OCI-LY1 (cell line): ENCODE measurements at regions not wholly inside any gene's neighbourhood (a gene's known extent, or its start where the extent isn't known, plus 50 kb on each side); places are given as distances from the start of the nearest gene placed in this dataset.

Experiments used
- H2AFZ ChIP-seq: fragments of 200-600 bp; sonication (generic), shearing (Covaris generic); 2 replicates; pipeline ENCODE4 v1.6.0; 2014; ENCODE audit warnings: antibody characterized with exemption, mild to moderate bottlenecking, low read length
- H3F3A ChIP-seq: fragments of 200-600 bp; sonication (generic), shearing (Covaris generic); 2 replicates; pipeline ENCODE4 v1.6.0; 2014; ENCODE audit warnings: mild to moderate bottlenecking, antibody characterized with exemption, low read length, moderate library complexity; ENCODE audit not compliant: insufficient read depth
- H3K27ac ChIP-seq: fragments of 200-600 bp; sonication (generic); 2 replicates; pipeline ENCODE4 v1.5.1; 2014; ENCODE audit warnings: low read length, mixed run types, mild to moderate bottlenecking, low read depth; ENCODE audit not compliant: poor library complexity, severe bottlenecking
- H3K27me3 ChIP-seq: fragments of 200-600 bp; sonication (generic); 2 replicates; pipeline ENCODE4 v1.6.0; 2014; ENCODE audit warnings: antibody characterized with exemption, mild to moderate bottlenecking, low read length, moderate library complexity; ENCODE audit not compliant: insufficient read depth
- H3K36me3 ChIP-seq: fragments of 200-600 bp; sonication (generic); 2 replicates; pipeline ENCODE4 v1.6.1; 2014; ENCODE audit warnings: mild to moderate bottlenecking, antibody characterized with exemption, low read length, moderate library complexity, mixed read lengths; ENCODE audit not compliant: insufficient read depth
- H3K4me1 ChIP-seq: fragments of 200-600 bp; sonication (generic); 2 replicates; pipeline ENCODE4 v1.5.1; 2014; ENCODE audit warnings: mild to moderate bottlenecking, low read length, moderate library complexity; ENCODE audit not compliant: insufficient read depth, severe bottlenecking
- H3K4me2 ChIP-seq: fragments of 200-600 bp; sonication (generic), shearing (Covaris generic); 2 replicates; pipeline ENCODE4 v1.6.1; 2014; ENCODE audit warnings: low read length
- H3K4me3 ChIP-seq: fragments of 200-600 bp; sonication (generic); 2 replicates; pipeline ENCODE4 v1.5.1; 2014; ENCODE audit warnings: low read length, low read depth, mild to moderate bottlenecking, mixed read lengths; ENCODE audit not compliant: poor library complexity, severe bottlenecking
- H3K79me2 ChIP-seq: fragments of 200-600 bp; shearing (Covaris generic); 2 replicates; pipeline ENCODE4 v1.6.1; 2016; ENCODE audit warnings: mixed run types, low read length, mixed read lengths; ENCODE audit not compliant: insufficient read depth
- H3K9ac ChIP-seq: fragments of 200-600 bp; sonication (generic), shearing (Covaris generic); 2 replicates; pipeline ENCODE4 v1.6.1; 2014; ENCODE audit warnings: mild to moderate bottlenecking, low read length, mixed read lengths
- H3K9me2 ChIP-seq: fragments of 200-600 bp; sonication (generic), shearing (Covaris generic); 2 replicates; pipeline ENCODE4 v1.6.1; 2014; ENCODE audit warnings: low read depth, mild to moderate bottlenecking, low read length, mixed read lengths
- H3K9me3 ChIP-seq: fragments of 200-600 bp; shearing (Covaris generic); 2 replicates; pipeline ENCODE4 v1.6.1; 2014; ENCODE audit warnings: low read length, mixed read lengths
- H4K20me1 ChIP-seq: fragments of 200-600 bp; sonication (generic), shearing (Covaris generic); 2 replicates; pipeline ENCODE4 v1.6.0; 2016; ENCODE audit warnings: mild to moderate bottlenecking, low read length; ENCODE audit not compliant: insufficient read depth
- CTCF ChIP-seq: fragments of 200-600 bp; sonication (generic), shearing (Covaris generic); IDR thresholded peaks from 2 replicates; pipeline ENCODE4 v1.5.1; 2017; ENCODE audit warnings: mild to moderate bottlenecking, antibody characterized with exemption, low read length, moderate library complexity, mixed read lengths
- EZH2 ChIP-seq: fragments of 200-600 bp; sonication (generic), shearing (Covaris generic); IDR thresholded peaks from 2 replicates; pipeline ENCODE4 v1.8.0; 2017; ENCODE audit warnings: borderline replicate concordance, mixed run types, mild to moderate bottlenecking, antibody characterized with exemption, low read length, moderate library complexity, mixed read lengths

GRCh38 chr10:106336874-106337273 lies 827.6 kb downstream of the SORCS1 start:
- Histone ChIP-seq H3K4me3 (no peak overlapping the region), H4K20me1 (no peaks in the 10 kb centered on the region)
- TF ChIP-seq CTCF (no peak), EZH2 (no peak)

GRCh38 chr10:106327747-106328146 lies 836.8 kb downstream of the SORCS1 start:
- Histone ChIP-seq H3K9ac (no peak overlapping the region), H3K9me3 (no peaks in the 10 kb centered on the region), H3K36me3 (no peaks in the 10 kb centered on the region)

More at GRCh38 chr10:106336874-106337273, 827.6 kb downstream of the SORCS1 start:
- Histone ChIP-seq H3F3A (no peaks in the 10 kb centered on the region), H2AFZ (no peak overlapping the region), H3K9me3 (no peaks in the 10 kb centered on the region), H3K4me2 (no peak overlapping the region), H3K36me3 (no peaks in the 10 kb centered on the region), H3K79me2 (no peaks in the 10 kb centered on the region), H3K9ac (no peak overlapping the region), H3K27me3 (no peaks in the 10 kb centered on the region), H3K9me2 (no peaks in the 10 kb centered on the region), H3K27ac (no peak overlapping the region), H3K4me1 (no peaks in the 10 kb centered on the region)

GRCh38 chr10:106320876-106321275 lies 843.6 kb downstream of the SORCS1 start:
- no peak for TF ChIP-seq CTCF
- no peak for TF ChIP-seq EZH2
- no peaks in the 10 kb centered on the region for H3K27me3 ChIP-seq
- no peaks in the 10 kb centered on the region for H3K36me3 ChIP-seq
- no peaks in the 10 kb centered on the region for H3F3A ChIP-seq
- no peak overlapping the region for H3K27ac ChIP-seq
- no peaks in the 10 kb centered on the region for H3K9me2 ChIP-seq
- H4K20me1 ChIP-seq = no peaks in the 10 kb centered on the region
- H3K4me3 ChIP-seq = no peak overlapping the region
- no peak overlapping the region for H3K4me2 ChIP-seq
- no peaks in the 10 kb centered on the region for H3K9me3 ChIP-seq
- no peaks in the 10 kb centered on the region for H3K4me1 ChIP-seq
- H3K79me2 ChIP-seq = no peaks in the 10 kb centered on the region
- H2AFZ ChIP-seq = no peak overlapping the region
- no peak overlapping the region for H3K9ac ChIP-seq

More at GRCh38 chr10:106327747-106328146, 836.8 kb downstream of the SORCS1 start:
- Histone ChIP-seq H3K27me3 (no peaks in the 10 kb centered on the region), H3F3A (no peaks in the 10 kb centered on the region), H3K4me2 (no peak overlapping the region), H2AFZ (no peak overlapping the region), H3K9me2 (no peaks in the 10 kb centered on the region), H3K79me2 (no peaks in the 10 kb centered on the region), H3K27ac (no peak overlapping the region), H3K4me1 (no peaks in the 10 kb centered on the region), H3K4me3 (no peak overlapping the region), H4K20me1 (no peaks in the 10 kb centered on the region)
- TF ChIP-seq EZH2 (no peak), CTCF (no peak)
